Osteocyte (in vitro differentiated cells): ENCODE measurements at regions not wholly inside any gene's neighbourhood (a gene's known extent, or its start where the extent isn't known, plus 50 kb on each side); places are given as distances from the start of the nearest gene placed in this dataset.

ENCODE experiments used
- DNase-seq: peaks from one replicate; pipeline ENCODE4 v3.0.0; 2021; ENCODE audit warnings: mixed read lengths; ENCODE audit not compliant: unreplicated experiment; ENCODE audit errors: extremely low spot score
- H3K27ac Mint-ChIP-seq: one replicate; pipeline ENCODE4 v1.8.0; 2021; ENCODE audit warnings: mild to moderate bottlenecking, mixed read lengths; ENCODE audit not compliant: unreplicated experiment
- H3K27me3 Mint-ChIP-seq: one replicate; pipeline ENCODE4 v1.8.0; 2021; ENCODE audit warnings: mixed read lengths; ENCODE audit not compliant: unreplicated experiment
- H3K36me3 Mint-ChIP-seq: one replicate; pipeline ENCODE4 v1.8.0; 2021; ENCODE audit warnings: mixed read lengths; ENCODE audit not compliant: unreplicated experiment
- H3K4me1 Mint-ChIP-seq: one replicate; pipeline ENCODE4 v1.8.0; 2021; ENCODE audit warnings: mixed read lengths; ENCODE audit not compliant: unreplicated experiment
- H3K4me3 Mint-ChIP-seq: one replicate; pipeline ENCODE4 v1.8.0; 2021; ENCODE audit warnings: mild to moderate bottlenecking, moderate library complexity, mixed read lengths; ENCODE audit not compliant: unreplicated experiment
- H3K9me3 Mint-ChIP-seq: one replicate; pipeline ENCODE4 v1.8.0; 2021; ENCODE audit warnings: mixed read lengths; ENCODE audit not compliant: unreplicated experiment
- CTCF ChIP-seq: fragments of 200-600 bp; sonication (generic); IDR thresholded peaks from 2 replicates; pipeline ENCODE4 v1.5.0; 2021; ENCODE audit warnings: antibody characterized with exemption, mild to moderate bottlenecking, moderate library complexity

DNA sequence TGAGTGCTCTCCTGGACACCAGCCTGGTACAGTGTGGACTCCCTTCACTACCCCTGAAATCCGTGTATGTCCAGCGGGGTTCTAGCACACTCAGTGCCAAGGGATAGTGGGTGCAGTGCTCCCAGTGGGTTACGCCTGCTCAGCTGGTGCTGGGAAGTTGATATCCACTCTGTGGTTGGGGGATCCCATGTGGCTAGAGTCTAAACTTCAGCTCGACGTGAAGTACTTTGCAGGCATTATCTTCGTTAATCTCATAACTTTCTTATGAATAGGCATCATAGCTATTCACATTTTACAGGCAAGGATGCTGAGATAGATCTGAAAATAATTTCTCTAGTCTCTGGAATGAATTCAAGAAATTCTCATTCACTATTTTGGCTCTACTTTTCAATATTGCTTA is 433.2 kb upstream of the HTR2A start:
- H3K4me3 Mint-ChIP-seq: no peak overlapping the region
- no peaks in the 10 kb centered on the region for H3K36me3 Mint-ChIP-seq
- no peak for DNase-seq
- no peaks in the 10 kb centered on the region for H3K27me3 Mint-ChIP-seq
- peaks cover 5% of the 10 kb centered on the region for H3K4me1 Mint-ChIP-seq
- H3K9me3 Mint-ChIP-seq: peaks cover 6% of the 10 kb centered on the region
- no peak overlapping the region for H3K27ac Mint-ChIP-seq
- TF ChIP-seq CTCF: no peak

DNA sequence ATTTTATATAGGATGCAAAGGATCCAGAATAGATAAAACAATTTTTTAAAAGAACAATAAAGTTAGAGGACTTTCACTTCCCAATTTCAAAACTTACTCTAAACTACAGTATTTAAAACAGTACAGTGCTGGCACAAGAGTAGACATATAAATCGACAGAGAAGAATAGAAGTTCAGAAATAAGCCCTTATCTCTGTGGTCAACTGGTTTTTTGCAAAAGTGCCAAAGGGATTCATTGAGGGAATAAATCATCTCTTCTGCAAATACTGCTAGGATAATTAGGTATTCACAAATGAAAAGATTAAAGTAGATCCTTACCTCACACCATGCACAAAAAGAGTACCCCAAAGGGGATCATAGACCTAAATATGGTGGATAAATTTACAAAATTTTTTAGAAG is 431.0 kb upstream of the HTR2A start:
- Mint-ChIP-seq H3K4me1 (peaks cover 5% of the 10 kb centered on the region), H3K9me3 (peaks cover 6% of the 10 kb centered on the region), H3K4me3 (no peak overlapping the region), H3K27ac (no peak overlapping the region), H3K36me3 (no peaks in the 10 kb centered on the region), H3K27me3 (no peaks in the 10 kb centered on the region)
- DNase-seq: no peak
- no peak for TF ChIP-seq CTCF

- no peak for TF ChIP-seq CTCF
- no peaks in the 10 kb centered on the region for H3K36me3 Mint-ChIP-seq
- no peaks in the 10 kb centered on the region for H3K9me3 Mint-ChIP-seq
- DNase-seq: no peak
- H3K4me1 Mint-ChIP-seq: no peaks in the 10 kb centered on the region
- no peak overlapping the region for H3K4me3 Mint-ChIP-seq
- peaks cover 3% of the 10 kb centered on the region for H3K27me3 Mint-ChIP-seq
- no peak overlapping the region for H3K27ac Mint-ChIP-seq
Observed at GRCh38 chr13:47326061-47326460, 429.2 kb upstream of the HTR2A start.

DNA sequence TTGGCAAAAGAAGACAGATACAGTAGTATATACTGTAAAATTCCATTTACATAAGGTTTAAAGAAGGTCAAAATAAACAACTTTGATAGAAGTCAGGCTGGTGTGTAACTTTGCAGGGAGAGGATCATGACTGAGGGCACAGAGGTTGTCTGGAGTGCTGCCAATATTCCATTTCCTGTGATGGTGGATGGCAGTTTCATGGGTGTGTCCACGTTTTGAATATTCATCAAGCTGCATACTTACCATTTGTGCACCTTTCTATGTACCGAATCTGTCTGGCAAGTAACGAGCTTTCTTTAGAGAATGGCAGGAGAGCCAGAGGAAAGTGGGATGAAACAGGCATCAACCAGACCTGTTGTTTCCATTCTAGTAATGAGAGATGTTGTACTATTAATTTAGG is 420.5 kb upstream of the HTR2A start:
- no peak for DNase-seq
- no peaks in the 10 kb centered on the region for H3K4me1 Mint-ChIP-seq
- no peak overlapping the region for H3K27ac Mint-ChIP-seq
- no peak for TF ChIP-seq CTCF
- H3K27me3 Mint-ChIP-seq: peaks cover 9% of the 10 kb centered on the region
- H3K4me3 Mint-ChIP-seq: no peak overlapping the region
- no peaks in the 10 kb centered on the region for H3K36me3 Mint-ChIP-seq
- H3K9me3 Mint-ChIP-seq: peaks cover 4% of the 10 kb centered on the region

GRCh38 chr13:47310401-47310800 is 413.5 kb upstream of the HTR2A start:
- Mint-ChIP-seq H3K27me3 (peaks cover 3% of the 10 kb centered on the region), H3K9me3 (peaks cover 4% of the 10 kb centered on the region), H3K4me3 (no peak overlapping the region), H3K4me1 (peaks cover 2% of the 10 kb centered on the region), H3K36me3 (no peaks in the 10 kb centered on the region), H3K27ac (no peak overlapping the region)
- TF ChIP-seq CTCF: no peak
- no peak for DNase-seq
